Trophoblast cell (in vitro differentiated cells and primary cell): ENCODE measurements at regions not wholly inside any gene's neighbourhood (a gene's known extent, or its start where the extent isn't known, plus 50 kb on each side); places are given as distances from the start of the nearest gene placed in this dataset.

ENCODE experiments used
- DNase-seq, 2 donors: peaks; one replicate each; pipeline ENCODE4 v3.0.0-alpha.2; 2016
- H2AFZ ChIP-seq: 2 replicates; pipeline ENCODE4 v1.6.1; 2013; ENCODE audit warnings: low read length, moderate library complexity, mild to moderate bottlenecking; ENCODE audit not compliant: insufficient read depth, poor library complexity
- H2AK5ac ChIP-seq: 2 replicates; pipeline ENCODE4 v1.6.1; 2013; ENCODE audit warnings: mild to moderate bottlenecking, low read length
- H2BK120ac ChIP-seq: 2 replicates; pipeline ENCODE4 v1.6.1; 2013; ENCODE audit warnings: low read length, mild to moderate bottlenecking, moderate library complexity; ENCODE audit not compliant: insufficient read depth, poor library complexity
- H2BK12ac ChIP-seq: 2 replicates; pipeline ENCODE4 v1.6.1; 2013; ENCODE audit warnings: mild to moderate bottlenecking, low read length, moderate library complexity
- H2BK5ac ChIP-seq: 2 replicates; pipeline ENCODE4 v1.6.1; 2013; ENCODE audit warnings: low read length, low read depth, moderate library complexity, mild to moderate bottlenecking; ENCODE audit not compliant: poor library complexity
- H3K14ac ChIP-seq: 2 replicates; pipeline ENCODE4 v1.6.1; 2013; ENCODE audit warnings: mild to moderate bottlenecking, low read length
- H3K18ac ChIP-seq: 2 replicates; pipeline ENCODE4 v1.6.1; 2013; ENCODE audit warnings: mild to moderate bottlenecking, low read length
- H3K23ac ChIP-seq: 2 replicates; pipeline ENCODE4 v1.6.1; 2013; ENCODE audit warnings: low read length
- H3K27ac ChIP-seq: 2 replicates; pipeline ENCODE4 v1.5.1; 2013; ENCODE audit warnings: low read depth, mild to moderate bottlenecking, inconsistent platforms, low read length, moderate library complexity
- H3K27me3 ChIP-seq: 2 replicates; pipeline ENCODE4 v1.6.1; 2013; ENCODE audit warnings: inconsistent platforms, mild to moderate bottlenecking, low read length, moderate library complexity; ENCODE audit not compliant: insufficient read depth
- H3K36me3 ChIP-seq, 2 experiments: 1 replicate in 1 of 2; 2 replicates in 1 of 2; pipeline ENCODE4 v1.6.1; 2013; ENCODE audit warnings: low read length in 2 of 2, mild to moderate bottlenecking in 2 of 2, moderate library complexity in 1 of 2; ENCODE audit not compliant: insufficient read depth in 2 of 2, control insufficient read depth in 1 of 2
- H3K4ac ChIP-seq: 2 replicates; pipeline ENCODE4 v1.6.1; 2013; ENCODE audit warnings: low read depth, mild to moderate bottlenecking, low read length, moderate library complexity
- H3K4me1 ChIP-seq, 2 experiments: 1 replicate in 1 of 2; 2 replicates in 1 of 2; pipeline ENCODE4 v1.6.1; 2013; ENCODE audit warnings: low read length in 2 of 2, mild to moderate bottlenecking in 2 of 2, moderate library complexity in 1 of 2; ENCODE audit not compliant: insufficient read depth in 2 of 2, control insufficient read depth in 1 of 2
- H3K4me2 ChIP-seq: 2 replicates; pipeline ENCODE4 v1.6.1; 2013; ENCODE audit warnings: inconsistent platforms, mild to moderate bottlenecking, low read length, moderate library complexity
- H3K4me3 ChIP-seq: 2 replicates; pipeline ENCODE4 v1.5.1; 2013; ENCODE audit warnings: mild to moderate bottlenecking, low read depth, low read length, inconsistent platforms
- H3K79me1 ChIP-seq: one replicate; pipeline ENCODE4 v1.6.1; 2013; ENCODE audit warnings: low read length
- H3K79me2 ChIP-seq: 2 replicates; pipeline ENCODE4 v1.6.1; 2013; ENCODE audit warnings: low read length, mild to moderate bottlenecking; ENCODE audit not compliant: control insufficient read depth, insufficient read depth, poor library complexity
- H3K9ac ChIP-seq: 2 replicates; pipeline ENCODE4 v1.6.1; 2013; ENCODE audit warnings: mild to moderate bottlenecking, low read length
- H3K9me3 ChIP-seq: 2 replicates; pipeline ENCODE4 v1.6.1; 2013; ENCODE audit warnings: low read depth, mild to moderate bottlenecking, control low read depth, inconsistent platforms, low read length; ENCODE audit not compliant: insufficient read depth
- H4K12ac ChIP-seq: 2 replicates; pipeline ENCODE4 v1.6.1; 2013; ENCODE audit warnings: low read depth, mild to moderate bottlenecking, low read length, moderate library complexity
- H4K8ac ChIP-seq: 2 replicates; pipeline ENCODE4 v1.6.1; 2013; ENCODE audit warnings: low read depth, mild to moderate bottlenecking, low read length, moderate library complexity
- H4K91ac ChIP-seq: one replicate; pipeline ENCODE4 v1.6.1; 2013; ENCODE audit warnings: low read depth, mild to moderate bottlenecking, low read length, moderate library complexity
- WGBS: extraction: QIAGEN DNeasy Blood & Tissue Kit; methylation state at CpG from one replicate; pipeline ENCODE4 v1.1.7; 2013; ENCODE audit warnings: missing lambda C conversion rate; ENCODE audit not compliant: insufficient read length, insufficient coverage; ENCODE audit errors: extremely low coverage; 5-methylcytosine and 5-hydroxymethylcytosine counted together

- no peak overlapping the region for H3K18ac ChIP-seq
- no peaks in the 10 kb centered on the region for H3K36me3 ChIP-seq
- H4K8ac ChIP-seq: no peak overlapping the region
- H2BK120ac ChIP-seq: no peak overlapping the region
- DNase-seq: no peak
- no peaks in the 10 kb centered on the region for H3K4me1 ChIP-seq
- no peaks in the 10 kb centered on the region for H3K79me2 ChIP-seq
- no peak overlapping the region for H3K9ac ChIP-seq
- no peak overlapping the region for H2BK5ac ChIP-seq
- no peak overlapping the region for H3K4me3 ChIP-seq
- H3K27ac ChIP-seq: no peak overlapping the region
- no CpG with 5 or more reads among the region's 2 CpGs for WGBS
- H3K79me1 ChIP-seq: no peaks in the 10 kb centered on the region
- H3K9me3 ChIP-seq: no peaks in the 10 kb centered on the region
- no peak overlapping the region for H4K12ac ChIP-seq
- H3K14ac ChIP-seq: no peak overlapping the region
- H2BK12ac ChIP-seq: no peak overlapping the region
- no peak overlapping the region for H3K4me2 ChIP-seq
- no peak overlapping the region for H2AK5ac ChIP-seq
- H2AFZ ChIP-seq: no peak overlapping the region
- no peaks in the 10 kb centered on the region for H3K27me3 ChIP-seq
- no peak overlapping the region for H3K4ac ChIP-seq
- no peak overlapping the region for H3K23ac ChIP-seq
- no peak overlapping the region for H4K91ac ChIP-seq
Measured at GRCh38 chr20:21632735-21633053, 72.8 kb upstream of the PAX1 start.

- no peak for DNase-seq
- H3K4ac ChIP-seq: no peak overlapping the region
- H2AFZ ChIP-seq: no peak overlapping the region
- H3K79me2 ChIP-seq: no peaks in the 10 kb centered on the region
- no peak overlapping the region for H3K27ac ChIP-seq
- no peaks in the 10 kb centered on the region for H3K36me3 ChIP-seq
- no peak overlapping the region for H3K4me3 ChIP-seq
- H2BK120ac ChIP-seq: no peak overlapping the region
- H4K12ac ChIP-seq: no peak overlapping the region
- H3K9me3 ChIP-seq: no peaks in the 10 kb centered on the region
- H2BK12ac ChIP-seq: no peak overlapping the region
- no peaks in the 10 kb centered on the region for H3K27me3 ChIP-seq
- no peak overlapping the region for H4K91ac ChIP-seq
- H2BK5ac ChIP-seq: no peak overlapping the region
- H3K4me2 ChIP-seq: no peak overlapping the region
- no peak overlapping the region for H2AK5ac ChIP-seq
- no peaks in the 10 kb centered on the region for H3K4me1 ChIP-seq
- no peaks in the 10 kb centered on the region for H3K79me1 ChIP-seq
- H3K14ac ChIP-seq: no peak overlapping the region
- H3K9ac ChIP-seq: no peak overlapping the region
- WGBS: no CpG with 5 or more reads among the region's 7 CpGs
- no peak overlapping the region for H3K23ac ChIP-seq
- no peak overlapping the region for H3K18ac ChIP-seq
- no peak overlapping the region for H4K8ac ChIP-seq
Measured at GRCh38 chr20:21632031-21632734, 73.3 kb upstream of the PAX1 start.

GRCh38 chr20:21628800-21629199 is 76.7 kb upstream of the PAX1 start:
- Histone ChIP-seq H3K4me3 (no peak overlapping the region), H4K8ac (no peak overlapping the region), H3K36me3 (no peaks in the 10 kb centered on the region), H3K4ac (no peak overlapping the region), H3K14ac (no peak overlapping the region), H4K12ac (no peak overlapping the region), H2AFZ (no peak overlapping the region), H3K18ac (no peak overlapping the region), H3K23ac (no peak overlapping the region), H3K4me2 (no peak overlapping the region), H2BK5ac (no peak overlapping the region), H3K27ac (no peak overlapping the region), H3K79me1 (no peaks in the 10 kb centered on the region), H3K9ac (no peak overlapping the region), H2AK5ac (no peak overlapping the region), H3K79me2 (no peaks in the 10 kb centered on the region), H2BK12ac (no peak overlapping the region), H3K27me3 (no peaks in the 10 kb centered on the region), H4K91ac (no peak overlapping the region), H3K4me1 (no peaks in the 10 kb centered on the region), H2BK120ac (no peak overlapping the region), H3K9me3 (peaks cover 4% of the 10 kb centered on the region)
- no CpG with 5 or more reads among the region's 4 CpGs for WGBS
- DNase-seq: no peak

GRCh38 chr20:21623781-21624094 is 81.7 kb upstream of the PAX1 start:
- H3K9me3 ChIP-seq: peaks cover 4% of the 10 kb centered on the region
- no peak overlapping the region for H2AFZ ChIP-seq
- no peak overlapping the region for H4K8ac ChIP-seq
- no peaks in the 10 kb centered on the region for H3K79me2 ChIP-seq
- no peak overlapping the region for H3K4me2 ChIP-seq
- no peak overlapping the region for H4K12ac ChIP-seq
- no peak overlapping the region for H3K14ac ChIP-seq
- no peak overlapping the region for H3K4ac ChIP-seq
- H3K27me3 ChIP-seq: no peaks in the 10 kb centered on the region
- no peak for DNase-seq
- H4K91ac ChIP-seq: no peak overlapping the region
- no peak overlapping the region for H3K18ac ChIP-seq
- no peak overlapping the region for H3K23ac ChIP-seq
- H3K27ac ChIP-seq: no peak overlapping the region
- H3K9ac ChIP-seq: no peak overlapping the region
- no peak overlapping the region for H2BK120ac ChIP-seq
- peaks cover 5% of the 10 kb centered on the region for H3K79me1 ChIP-seq
- H2BK5ac ChIP-seq: no peak overlapping the region
- H2AK5ac ChIP-seq: no peak overlapping the region
- no peaks in the 10 kb centered on the region for H3K36me3 ChIP-seq
- H2BK12ac ChIP-seq: no peak overlapping the region
- H3K4me3 ChIP-seq: no peak overlapping the region
- WGBS: no CpG with 5 or more reads among the region's 1 CpG
- H3K4me1 ChIP-seq: peaks cover 4 to 7% of the 10 kb centered on the region in 2 experiments
